ENCODE measurements at regions not wholly inside any gene's neighbourhood (a gene's known extent, or its start where the extent isn't known, plus 50 kb on each side); places are given as distances from the start of the nearest gene placed in this dataset.

GRCh38 chr10:9012312-9012711 is 957.8 kb downstream of the GATA3 start:
- in situ Hi-C loops (cut with MboI; ENCODE audit: low pct_unique_long_range_greater_than_20kb, low sequenced_read_pairs, unreplicated experiment), result no loop called here
- no peak for TF ChIP-seq CTCF (IDR thresholded peaks at IDR 0.05; ENCODE audit: extremely low read depth, insufficient read depth, missing control alignments)
- no peak for DNase-seq (ENCODE audit: low spot score)

- no peak for DNase-seq (ENCODE audit: low spot score)
- in situ Hi-C loops (cut with MboI; ENCODE audit: low pct_unique_long_range_greater_than_20kb, low sequenced_read_pairs, unreplicated experiment), result no loop called here
- no peak for TF ChIP-seq CTCF (IDR thresholded peaks at IDR 0.05; ENCODE audit: extremely low read depth, insufficient read depth, missing control alignments)
These were observed 960.5 kb downstream of the GATA3 start for GRCh38 chr10:9015005-9015404.

- no peak for TF ChIP-seq CTCF (IDR thresholded peaks at IDR 0.05; ENCODE audit: extremely low read depth, insufficient read depth, missing control alignments)
- in situ Hi-C loops (cut with MboI; ENCODE audit: low pct_unique_long_range_greater_than_20kb, low sequenced_read_pairs, unreplicated experiment), result no loop called here
- DNase-seq (ENCODE audit: low spot score), result no peak
These were observed 961.0 kb downstream of the GATA3 start for GRCh38 chr10:9015447-9015846.

GRCh38 chr10:9016930-9017329 is 962.4 kb downstream of the GATA3 start:
- no peak for TF ChIP-seq CTCF (IDR thresholded peaks at IDR 0.05; ENCODE audit: extremely low read depth, insufficient read depth, missing control alignments)
- in situ Hi-C loops (cut with MboI; ENCODE audit: low pct_unique_long_range_greater_than_20kb, low sequenced_read_pairs, unreplicated experiment), result no loop called here
- no peak for DNase-seq (ENCODE audit: low spot score)

DNA sequence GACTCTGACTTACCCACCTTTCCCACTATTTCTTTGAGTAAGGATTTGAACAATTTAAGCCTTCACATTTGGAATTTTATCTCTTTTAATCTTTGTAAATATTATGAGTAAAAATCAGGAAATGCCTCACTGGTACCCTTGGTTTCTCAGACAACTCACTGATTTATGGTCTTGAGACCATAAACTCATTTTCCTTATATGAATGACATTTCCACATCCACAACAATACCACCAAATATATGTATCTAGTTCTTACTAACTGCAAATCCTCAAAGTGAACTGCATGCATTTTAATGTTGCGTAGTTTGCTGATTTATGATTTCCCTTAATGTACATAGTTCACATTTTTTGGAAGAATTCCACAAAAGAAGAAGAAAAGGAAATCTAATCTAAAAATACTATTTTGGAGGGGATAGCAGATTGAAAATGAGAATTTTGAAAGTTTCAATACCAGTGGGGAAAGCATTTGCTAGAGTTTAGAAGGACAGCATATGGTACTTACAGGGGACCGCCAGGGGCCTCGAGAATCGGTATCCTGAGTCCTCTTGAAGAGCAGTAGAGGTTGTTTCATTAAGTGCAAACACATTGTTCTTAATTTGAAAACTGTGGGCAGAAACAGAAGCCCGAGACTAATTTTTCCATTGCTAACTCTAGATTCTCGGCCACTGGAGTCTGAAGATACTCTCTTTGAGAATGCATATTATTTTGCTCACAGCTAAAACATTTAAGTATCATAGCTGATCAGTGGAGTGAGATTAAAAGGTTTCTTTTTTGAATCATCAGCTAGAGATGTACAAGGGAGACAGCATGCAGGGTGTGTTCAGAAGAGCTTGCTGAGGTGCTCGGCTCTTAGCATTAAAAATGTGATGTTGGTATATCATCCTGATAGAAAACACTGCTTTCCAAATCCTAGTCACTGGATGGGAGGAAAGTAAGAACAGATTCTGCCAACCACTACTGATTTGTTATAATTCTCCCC is 964.0 kb downstream of the GATA3 start:
- in situ Hi-C loops (cut with MboI; ENCODE audit: low pct_unique_long_range_greater_than_20kb, low sequenced_read_pairs, unreplicated experiment), result no loop called here
- DNase-seq (ENCODE audit: low spot score), result no peak
- no peak for TF ChIP-seq CTCF (IDR thresholded peaks at IDR 0.05; ENCODE audit: extremely low read depth, insufficient read depth, missing control alignments)

GRCh38 chr10:9023206-9023605 is 968.7 kb downstream of the GATA3 start:
- in situ Hi-C loops (cut with MboI; ENCODE audit: low pct_unique_long_range_greater_than_20kb, low sequenced_read_pairs, unreplicated experiment), result no loop called here
- DNase-seq (ENCODE audit: low spot score), result no peak
- no peak for TF ChIP-seq CTCF (IDR thresholded peaks at IDR 0.05; ENCODE audit: extremely low read depth, insufficient read depth, missing control alignments)

All from GM13977 (cell line).